CD14-positive monocyte (primary cell): ENCODE measurements at regions not wholly inside any gene's neighbourhood (a gene's known extent, or its start where the extent isn't known, plus 50 kb on each side); places are given as distances from the start of the nearest gene placed in this dataset.

Source experiments
- DNase-seq, 3 donors: peaks; one replicate each; pipeline ENCODE4 v3.0.0-alpha.2; 2011 to 2022
- H2AFZ ChIP-seq: 2 replicates; pipeline ENCODE4 v1.6.0; 2012; ENCODE audit warnings: mild to moderate bottlenecking, low read depth, low read length, inconsistent platforms; ENCODE audit not compliant: insufficient read depth, poor library complexity, severe bottlenecking
- H3K27ac ChIP-seq, 2 donors: 1 replicate in 1 of 2; 2 replicates in 1 of 2; pipeline ENCODE4 v1.5.1; 2012 to 2013; ENCODE audit warnings: low read length in 2 of 2, control low read depth in 1 of 2, inconsistent platforms in 1 of 2, low read depth in 1 of 2, mild to moderate bottlenecking in 1 of 2
- H3K27me3 ChIP-seq, 2 donors: one replicate each; pipeline versions ENCODE4 v1.6.0 to v1.6.1; 2011 to 2013; ENCODE audit warnings: low read length in 2 of 2; ENCODE audit not compliant: control insufficient read depth in 2 of 2, insufficient read depth in 2 of 2
- H3K36me3 ChIP-seq, 2 donors: replicated peaks in 1 of 2; 1 replicate in 1 of 2; 2 replicates in 1 of 2; pipeline versions ENCODE4 v1.5.1 to v1.6.1; 2012 to 2013; ENCODE audit warnings: low read length in 2 of 2, control low read depth in 1 of 2, inconsistent platforms in 1 of 2, mild to moderate bottlenecking in 1 of 2; ENCODE audit not compliant: insufficient read depth in 2 of 2, control insufficient read depth in 1 of 2
- H3K4me1 ChIP-seq, 2 donors: 1 replicate in 1 of 2; 2 replicates in 1 of 2; pipeline versions ENCODE4 v1.5.1 to v1.6.1; 2012 to 2013; ENCODE audit warnings: low read length in 2 of 2, control low read depth in 1 of 2, inconsistent platforms in 1 of 2, mild to moderate bottlenecking in 1 of 2, moderate library complexity in 1 of 2; ENCODE audit not compliant: insufficient read depth in 2 of 2, control insufficient read depth in 1 of 2
- H3K4me2 ChIP-seq: replicated peaks from 2 replicates; pipeline ENCODE3; 2012; ENCODE audit warnings: low read length, moderate library complexity, mild to moderate bottlenecking; ENCODE audit not compliant: poor library complexity, severe bottlenecking; ENCODE audit errors: extremely low read depth
- H3K4me3 ChIP-seq, 3 experiments: fragments of 200-600 bp in 1 of 3; sonication (generic) in 1 of 3; replicated peaks in 1 of 3; 1 replicate in 2 of 3; 2 replicates in 1 of 3; pipeline ENCODE4 v1.5.1; 2011 to 2013; ENCODE audit warnings: low read length in 3 of 3, mild to moderate bottlenecking in 3 of 3, control low read depth in 2 of 3, low read depth in 2 of 3, inconsistent platforms in 1 of 3, moderate library complexity in 1 of 3
- H3K79me2 ChIP-seq: 2 replicates; pipeline ENCODE4 v1.6.0; 2012; ENCODE audit warnings: mild to moderate bottlenecking, control low read depth, inconsistent platforms, low read length, moderate library complexity; ENCODE audit not compliant: insufficient read depth
- H3K9ac ChIP-seq: 2 replicates; pipeline ENCODE4 v1.6.0; 2017; ENCODE audit warnings: low read length, mild to moderate bottlenecking; ENCODE audit not compliant: insufficient read depth, poor library complexity, severe bottlenecking
- H3K9me3 ChIP-seq, 2 donors: replicated peaks in 1 of 2; 1 replicate in 1 of 2; 2 replicates in 1 of 2; pipeline versions ENCODE4 v1.5.1 to v1.6.1; 2012 to 2013; ENCODE audit warnings: low read length in 2 of 2, control low read depth in 1 of 2; ENCODE audit not compliant: control insufficient read depth in 1 of 2, insufficient read depth in 1 of 2
- H4K20me1 ChIP-seq: 2 replicates; pipeline ENCODE4 v1.6.0; 2012; ENCODE audit warnings: mild to moderate bottlenecking, low read length, control low read depth, moderate library complexity; ENCODE audit not compliant: insufficient read depth
- H3K27ac Mint-ChIP-seq, 7 donors: one replicate each; pipeline ENCODE4 v1.8.0; 2020; ENCODE audit warnings: mild to moderate bottlenecking in 7 of 7, mixed read lengths in 7 of 7, moderate library complexity in 6 of 7, inconsistent platforms in 2 of 7
- H3K27me3 Mint-ChIP-seq, 3 donors: one replicate each; pipeline ENCODE4 v1.8.0; 2021 to 2022; ENCODE audit warnings: low read depth in 3 of 3, mild to moderate bottlenecking in 3 of 3, mixed read lengths in 3 of 3, moderate library complexity in 3 of 3, inconsistent platforms in 1 of 3
- H3K36me3 Mint-ChIP-seq, 2 donors: one replicate each; pipeline ENCODE4 v1.8.0; 2020; ENCODE audit warnings: mixed read lengths in 2 of 2, inconsistent platforms in 1 of 2, mild to moderate bottlenecking in 1 of 2
- H3K4me1 Mint-ChIP-seq: one replicate; pipeline ENCODE4 v1.8.0; 2020; ENCODE audit warnings: mild to moderate bottlenecking, mixed read lengths
- H3K4me3 Mint-ChIP-seq, 2 donors: one replicate each; pipeline ENCODE4 v1.8.0; 2020; ENCODE audit warnings: mild to moderate bottlenecking in 2 of 2, mixed read lengths in 2 of 2, moderate library complexity in 1 of 2
- H3K9me3 Mint-ChIP-seq, 7 donors: one replicate each; pipeline ENCODE4 v1.8.0; 2020 to 2022; ENCODE audit warnings: mixed read lengths in 7 of 7, mild to moderate bottlenecking in 6 of 7, moderate library complexity in 6 of 7, inconsistent platforms in 2 of 7
- CTCF ChIP-seq: fragments of 200-600 bp; IDR thresholded peaks from one replicate; pipeline ENCODE4 v1.8.0; 2022; ENCODE audit warnings: antibody characterized with exemption, mild to moderate bottlenecking
- WGBS: methylation state at CpG from one replicate; pipeline ENCODE4 v1.1.5; 2013; ENCODE audit warnings: missing lambda C conversion rate; ENCODE audit not compliant: insufficient coverage; 5-methylcytosine and 5-hydroxymethylcytosine counted together
- intact Hi-C, 2 donors: fragments of 100-400 bp; cut with micrococcal nuclease; formaldehyde crosslinking; loops; one replicate each; pipeline versions ENCODE4 v1.15.0 to v1.15.1; 2023

GRCh38 chr20:58022711-58023110 lies 205.7 kb downstream of the ANKRD60 start:
- intact Hi-C loops: no loop called here
- H3K36me3 ChIP-seq: no peaks in the 10 kb centered on the region

GRCh38 chr20:58021481-58021880 lies 207.0 kb downstream of the ANKRD60 start:
- no peaks in the 10 kb centered on the region for H3K36me3 Mint-ChIP-seq

More at GRCh38 chr20:58022711-58023110, 205.7 kb downstream of the ANKRD60 start:
- H3K4me1 ChIP-seq: no peaks in the 10 kb centered on the region
- Mint-ChIP-seq H3K27me3 (peaks cover 4 to 16% (median 8%) of the 10 kb centered on the region in 3 donors), H3K36me3 (no peaks in the 10 kb centered on the region), H3K27ac (no peak overlapping the region), H3K4me3 (no peak overlapping the region), H3K4me1 (no peaks in the 10 kb centered on the region), H3K9me3 (peaks cover 0 to 2% (median 0%) of the 10 kb centered on the region in 7 donors)
- no peak overlapping the region for H3K4me3 ChIP-seq
- H3K4me2 ChIP-seq: no peak overlapping the region
- no peak overlapping the region for H3K27ac ChIP-seq
- H3K9me3 ChIP-seq: no peaks in the 10 kb centered on the region
- H3K79me2 ChIP-seq: no peaks in the 10 kb centered on the region
- 100% methylated on average over 3 of the region's 3 CpGs for WGBS
- H2AFZ ChIP-seq: no peak overlapping the region
- TF ChIP-seq CTCF: no peak
- H3K27me3 ChIP-seq: no peaks in the 10 kb centered on the region
- no peak overlapping the region for H3K9ac ChIP-seq
- no peak for DNase-seq
- no peaks in the 10 kb centered on the region for H4K20me1 ChIP-seq

More at GRCh38 chr20:58021481-58021880, 207.0 kb downstream of the ANKRD60 start:
- no peaks in the 10 kb centered on the region for H3K79me2 ChIP-seq
- no peak overlapping the region for H3K4me2 ChIP-seq
- Mint-ChIP-seq H3K27ac (no peak overlapping the region), H3K4me3 (no peak overlapping the region), H3K27me3 (peaks cover 4 to 16% (median 9%) of the 10 kb centered on the region in 3 donors), H3K9me3 (peaks cover 0 to 2% (median 0%) of the 10 kb centered on the region in 7 donors), H3K4me1 (no peaks in the 10 kb centered on the region)
- H3K4me3 ChIP-seq: no peak overlapping the region
- no peaks in the 10 kb centered on the region for H3K9me3 ChIP-seq
- H3K4me1 ChIP-seq: no peaks in the 10 kb centered on the region
- no peaks in the 10 kb centered on the region for H3K27me3 ChIP-seq
- no peak for TF ChIP-seq CTCF
- no peak overlapping the region for H3K9ac ChIP-seq
- no peak overlapping the region for H2AFZ ChIP-seq
- no peak for DNase-seq
- H3K36me3 ChIP-seq: no peaks in the 10 kb centered on the region
- intact Hi-C loops: no loop called here
- H3K27ac ChIP-seq: no peak overlapping the region
- H4K20me1 ChIP-seq: no peaks in the 10 kb centered on the region
- 84% methylated on average over 7 of the region's 7 CpGs for WGBS
